ENCODE measurements at regions not wholly inside any gene's neighbourhood (a gene's known extent, or its start where the extent isn't known, plus 50 kb on each side); places are given as distances from the start of the nearest gene placed in this dataset.
A peak's percentile ranks its signal among the peaks of the same experiment; 100 is the strongest.

DNA sequence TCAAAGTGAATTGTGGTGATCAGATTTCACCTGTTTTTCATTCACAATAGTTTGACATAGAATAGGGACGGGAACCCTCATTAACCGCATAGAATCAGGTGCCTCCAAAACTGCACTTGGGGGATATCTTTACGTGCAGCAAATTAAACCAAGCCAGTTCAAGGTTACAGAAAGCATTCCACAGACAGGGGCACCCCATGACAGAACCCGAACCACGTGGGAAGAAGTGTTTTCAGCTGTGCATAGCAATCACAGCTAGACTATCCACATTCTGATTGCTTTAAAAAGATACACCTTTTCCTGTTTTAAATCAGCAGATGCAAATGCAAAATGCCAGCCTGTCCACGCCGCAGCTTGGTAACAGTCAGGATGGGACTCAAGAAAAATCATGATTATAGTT lies 205.8 kb downstream of the ANAPC1 start:
- DNase-seq, result no peak

- DNase-seq, result no peak
Observed at GRCh38 chr2:111678651-111679050, 205.3 kb downstream of the ANAPC1 start.

DNA sequence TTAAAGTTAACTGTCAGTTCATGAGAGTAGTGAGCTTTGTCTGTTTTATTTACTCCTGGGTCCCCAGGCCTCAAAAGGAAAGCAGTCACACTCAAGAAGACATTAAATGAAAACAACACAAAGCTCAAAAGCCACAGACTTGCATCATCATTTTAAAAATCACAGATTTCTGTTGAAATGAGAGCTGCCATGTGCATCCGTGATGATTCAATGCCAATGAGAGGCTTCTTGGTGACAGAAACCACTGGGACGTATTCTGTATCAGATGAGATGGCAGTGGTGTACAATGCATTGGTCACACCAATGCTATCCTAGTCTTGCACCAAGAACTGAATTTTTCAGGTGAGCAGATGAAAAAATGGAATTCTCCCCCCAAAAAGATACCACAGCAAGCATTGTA lies 204.8 kb downstream of the ANAPC1 start:
- DNase-seq, result no peak

DNA sequence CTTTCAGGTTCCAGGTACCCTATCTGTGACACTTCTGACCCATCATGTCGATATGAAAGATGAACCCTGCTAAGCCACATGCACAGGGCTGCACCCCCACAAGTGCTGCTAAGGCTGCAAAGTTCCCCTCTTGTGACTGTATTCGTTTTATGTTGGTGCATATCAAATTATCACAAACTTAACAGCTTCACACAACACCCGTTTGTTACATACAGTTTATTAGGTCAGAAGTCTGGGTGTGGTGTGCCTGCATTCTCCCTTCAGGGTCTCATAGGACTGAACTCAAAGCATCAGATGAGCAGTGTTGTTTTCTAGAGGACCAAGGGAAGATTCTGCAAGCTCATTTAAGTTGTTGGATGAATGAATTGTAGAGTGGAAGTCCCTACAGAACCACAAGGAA lies 199.4 kb downstream of the ANAPC1 start:
- DNase-seq, result no peak

DNA sequence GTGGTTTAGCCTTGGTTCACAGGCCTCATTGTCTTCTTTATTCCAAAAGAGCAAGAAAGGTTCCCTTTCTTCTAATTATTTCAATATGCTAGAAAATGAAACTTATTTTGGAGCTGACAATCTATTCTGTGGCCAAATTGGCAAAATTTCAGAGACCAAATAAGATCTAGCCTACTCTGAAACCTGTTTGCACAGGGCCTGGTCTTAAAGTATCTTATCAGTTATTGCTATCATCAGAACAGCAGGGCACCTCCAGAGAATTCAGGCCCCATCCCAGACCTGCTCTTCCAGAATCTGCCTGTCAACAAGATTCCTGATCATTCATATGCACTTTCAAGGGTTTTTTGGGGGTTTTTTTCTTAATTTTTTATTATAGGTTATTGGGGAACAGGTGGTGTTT lies 198.7 kb downstream of the ANAPC1 start:
- DNase-seq, result no peak

DNA sequence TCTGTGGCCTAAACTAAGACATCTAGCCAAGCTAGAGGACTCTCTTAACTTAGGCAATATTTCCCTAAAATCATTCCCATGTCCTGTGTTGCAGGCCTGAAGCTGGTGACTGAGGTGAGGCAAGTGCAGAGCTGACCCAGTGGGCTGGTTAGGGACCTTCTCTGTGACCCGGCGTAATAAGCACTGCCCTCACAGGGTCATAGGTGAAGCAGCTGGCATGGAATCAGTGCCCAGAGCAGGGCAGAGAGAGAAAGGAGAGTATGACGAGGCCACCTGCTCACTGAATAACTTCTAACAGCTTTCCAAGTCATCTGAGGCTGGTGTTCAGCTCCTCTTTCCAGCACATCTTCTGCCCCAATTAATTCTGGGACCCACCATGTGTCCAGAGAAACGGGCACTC lies 197.0 kb downstream of the ANAPC1 start:
- no peak for DNase-seq

GRCh38 chr2:111687911-111688310 lies 196.1 kb downstream of the ANAPC1 start:
- DNase-seq, result no peak

GRCh38 chr2:111688482-111688881 lies 195.5 kb downstream of the ANAPC1 start:
- no peak for DNase-seq

GRCh38 chr2:111689174-111689573 lies 194.8 kb downstream of the ANAPC1 start:
- DNase-seq, result no peak

- no peak for DNase-seq
Observed at GRCh38 chr2:111689941-111690340, 194.1 kb downstream of the ANAPC1 start.

DNA sequence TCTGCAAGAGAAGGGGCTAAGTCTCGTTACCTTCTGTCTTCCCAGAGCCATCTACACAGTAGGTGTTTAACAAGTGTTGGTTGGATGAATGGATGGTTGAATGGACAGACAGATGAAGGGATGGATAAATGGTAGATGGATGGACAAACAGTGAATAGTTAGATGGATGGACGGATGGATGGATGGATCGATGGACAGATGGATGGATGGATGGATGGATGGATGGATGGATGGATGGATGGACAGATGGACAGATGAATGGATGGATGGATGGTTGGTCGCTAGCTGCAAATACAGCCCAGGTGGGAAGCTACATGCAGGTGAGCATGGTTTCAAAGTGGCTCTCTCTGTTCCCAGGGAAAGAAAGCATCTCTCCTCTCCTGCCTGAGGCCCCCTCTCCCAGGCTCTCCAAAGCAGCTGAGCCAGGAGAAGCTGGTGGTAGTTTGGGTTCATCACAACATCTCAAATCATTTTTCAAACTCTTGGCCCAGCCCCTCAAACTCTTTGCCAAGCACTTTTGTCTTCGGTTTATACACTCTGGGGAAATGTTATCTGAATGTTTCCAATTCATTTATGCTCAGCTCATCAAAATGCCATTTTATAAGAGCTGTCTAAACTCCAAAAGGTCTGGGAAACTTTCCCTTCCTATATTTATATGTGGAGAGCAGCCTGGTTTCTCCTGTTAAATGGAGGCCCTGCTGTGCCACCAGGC lies 192.7 kb downstream of the ANAPC1 start:
- no peak for DNase-seq

- DNase-seq, result no peak
Observed at GRCh38 chr2:111692311-111692710, 191.7 kb downstream of the ANAPC1 start.

- no peak for DNase-seq
Observed at GRCh38 chr2:111694700-111695101, 189.3 kb downstream of the ANAPC1 start.

GRCh38 chr2:111695441-111696007 lies 188.5 kb downstream of the ANAPC1 start:
- DNase-seq, result no peak

DNA sequence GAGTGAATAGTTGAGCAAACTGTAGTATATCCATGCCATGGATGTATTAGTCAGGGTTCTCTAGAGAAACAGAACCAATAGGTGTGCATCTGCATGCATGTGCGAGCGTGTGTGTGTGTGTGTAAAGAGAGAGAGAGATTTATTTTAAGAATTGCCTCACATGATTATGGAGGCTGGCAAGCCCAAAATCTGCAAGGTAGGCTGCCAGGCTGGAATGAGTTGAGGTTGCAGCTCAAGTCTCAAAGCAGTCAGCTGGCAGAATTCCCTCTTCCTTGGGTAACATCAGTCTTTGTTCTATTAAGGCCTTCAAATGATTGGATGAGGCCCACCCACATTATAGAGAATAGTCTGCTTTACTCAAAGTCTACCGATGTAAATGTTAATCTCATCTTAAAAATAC lies 187.8 kb downstream of the ANAPC1 start:
- no peak for DNase-seq

- no peak for DNase-seq
Observed at GRCh38 chr2:111697560-111697959, 186.4 kb downstream of the ANAPC1 start.

- DNase-seq, result no peak
Observed at GRCh38 chr2:111698089-111698488, 185.9 kb downstream of the ANAPC1 start.

- peak; percentile 61 for DNase-seq
Observed at GRCh38 chr2:111698743-111699554, 185.0 kb downstream of the ANAPC1 start.

DNA sequence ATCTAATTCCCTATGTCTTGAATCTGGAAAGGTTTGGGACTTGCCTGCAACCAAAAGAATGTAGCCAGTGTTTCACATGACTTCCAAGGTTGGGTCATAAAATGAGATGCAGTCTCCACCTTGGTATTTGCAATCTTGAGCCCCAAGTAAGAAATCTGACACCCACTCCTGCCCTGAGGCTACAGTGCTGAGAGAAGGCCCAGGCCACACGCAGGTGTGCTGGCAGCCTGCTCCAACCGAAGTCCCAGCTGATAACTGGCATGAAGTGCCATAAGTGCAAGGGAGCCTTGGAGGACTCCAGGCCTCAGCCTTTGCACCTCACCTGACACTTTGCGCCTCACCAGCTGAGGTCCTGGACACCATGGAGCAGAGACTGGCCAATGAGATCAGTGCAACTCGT lies 182.7 kb downstream of the ANAPC1 start:
- no peak for DNase-seq

DNA sequence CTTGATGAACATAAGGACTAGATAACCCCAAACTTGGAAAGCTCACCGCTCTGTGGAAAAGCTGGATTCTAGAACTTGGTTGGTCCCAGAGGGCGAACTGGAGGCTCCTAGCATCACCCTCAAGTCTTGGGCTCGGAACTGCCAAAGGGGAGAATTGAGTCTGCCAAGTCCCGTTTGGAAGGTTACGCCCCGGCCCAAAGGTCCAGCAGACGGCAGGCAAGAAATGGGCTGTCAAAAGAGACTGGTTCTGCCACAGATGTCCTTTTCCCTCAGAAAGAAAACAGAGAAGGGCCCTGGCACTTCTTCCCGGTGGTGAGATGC lies 182.2 kb downstream of the ANAPC1 start:
- DNase-seq, result no peak

GRCh38 chr2:111702119-111702803 lies 181.7 kb downstream of the ANAPC1 start:
- peak; percentile 62 for DNase-seq

- no peak for DNase-seq
Observed at GRCh38 chr2:111702804-111703196, 181.2 kb downstream of the ANAPC1 start.

GRCh38 chr2:111703759-111704158 lies 180.2 kb downstream of the ANAPC1 start:
- DNase-seq, result no peak

DNA sequence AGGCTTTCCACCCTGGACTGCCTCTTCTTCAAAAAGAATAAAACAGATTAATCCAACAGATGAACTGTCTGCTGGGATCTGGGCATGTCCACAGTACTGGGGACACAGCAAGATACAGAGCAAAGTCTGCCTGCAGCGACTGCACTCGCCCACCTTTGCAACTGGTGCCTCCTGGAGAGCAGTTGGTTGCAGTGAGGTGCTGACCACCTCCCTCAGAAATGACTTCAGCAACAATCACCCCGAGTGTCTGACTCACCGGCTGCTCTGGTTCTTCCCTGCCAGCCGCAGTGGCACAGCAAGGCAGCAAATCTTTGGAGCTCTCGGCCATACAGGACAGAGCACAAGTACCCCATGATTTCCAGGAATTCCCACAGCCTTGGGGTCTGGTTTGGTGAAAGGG lies 179.7 kb downstream of the ANAPC1 start:
- DNase-seq, result no peak
